HCT116 (cell line): ENCODE measurements at regions not wholly inside any gene's neighbourhood (a gene's known extent, or its start where the extent isn't known, plus 50 kb on each side); places are given as distances from the start of the nearest gene placed in this dataset.

Experiments used
- ATAC-seq: fragments of 200-7000 bp; cut with Tn5 transposase; 2 replicates; pipeline ENCODE4 v1.9.1; 2020; ENCODE audit warnings: mild to moderate bottlenecking, moderate library complexity
- BruUV-seq: library from RNA; stranded (reverse); fragments of 400-500 nt; replicated peaks from 2 replicates; lab custom pipeline; 2021; lab: Mats Ljungman, UMichigan
- CTCF ChIA-PET: fragments of 300-600 bp; sonication (Branson Sonifier 250); formaldehyde crosslinking; loops from one replicate; lab custom pipeline; 2021; ENCODE audit warnings: antibody characterized with exemption; lab: Charles Lee
- POLR2A ChIA-PET: fragments of 300-600, 350-600 bp; sonication (Branson Sonifier 250); formaldehyde crosslinking; loops from one replicate; lab custom pipeline; 2021; ENCODE audit warnings: antibody characterized with exemption; lab: Charles Lee
- RAD21 ChIA-PET, 2 experiments: fragments of 300-600 bp; sonication (Branson Sonifier 250); formaldehyde crosslinking; loops; one replicate each; lab custom pipeline; 2023; ENCODE audit warnings: low total read pairs in 2 of 2; ENCODE audit not compliant: uncharacterized antibody in 2 of 2, unreplicated experiment in 2 of 2, low non-redundant PET in 1 of 2; lab: Charles Lee
- DNase-seq: peaks from one replicate; pipeline ENCODE4 v3.0.0-alpha.2; 2010; ENCODE audit warnings: low read depth, low spot score
- H2AFZ ChIP-seq: fragments of 200-600 bp; shearing (Covaris generic), sonication (generic); 2 replicates; pipeline ENCODE4 v1.6.1; 2017; ENCODE audit warnings: low read depth, mixed run types, mixed read lengths, antibody characterized with exemption, low read length; ENCODE audit not compliant: poor library complexity, severe bottlenecking
- H3K27ac ChIP-seq: 2 replicates; pipeline ENCODE4 v1.5.1; 2012; ENCODE audit warnings: low read depth, low read length
- H3K27me3 ChIP-seq: fragments of 200-600 bp; sonication (generic); 2 replicates; pipeline ENCODE4 v1.6.1; 2016; ENCODE audit warnings: mixed run types, low read length, mixed read lengths; ENCODE audit not compliant: insufficient read depth
- H3K36me3 ChIP-seq, 2 experiments: fragments of 200-500 bp in 1 of 2; fragments of 200-600 bp in 1 of 2; sonication (Bioruptor generic) in 1 of 2; sonication (generic) in 1 of 2; 2 replicates each; pipeline versions ENCODE4 v1.5.1 to v1.6.1; 2014 to 2016; ENCODE audit warnings: low read length in 2 of 2, inconsistent platforms in 1 of 2, mixed read lengths in 1 of 2, mixed run types in 1 of 2; ENCODE audit not compliant: insufficient read depth in 2 of 2, control insufficient read depth in 1 of 2
- H3K4me1 ChIP-seq, 2 experiments: fragments of 200-600 bp in 1 of 2; sonication (generic) in 1 of 2; 2 replicates each; pipeline versions ENCODE4 v1.5.1 to v1.6.1; 2012 to 2017; ENCODE audit warnings: low read length in 2 of 2, inconsistent platforms in 1 of 2, mild to moderate bottlenecking in 1 of 2, mixed read lengths in 1 of 2, mixed run types in 1 of 2, moderate library complexity in 1 of 2; ENCODE audit not compliant: insufficient read depth in 2 of 2, control insufficient read depth in 1 of 2
- H3K4me2 ChIP-seq: fragments of 200-600 bp; sonication (generic); 2 replicates; pipeline ENCODE4 v1.6.1; 2017; ENCODE audit warnings: mixed run types, low read length, mixed read lengths
- H3K4me3 ChIP-seq, 2 experiments: fragments of 200-600 bp in 1 of 2; sonication (generic) in 1 of 2; replicated peaks in 1 of 2; 2 replicates each; pipeline ENCODE4 v1.5.1; 2011 to 2016; ENCODE audit warnings: low read length in 2 of 2, control low read depth in 1 of 2, low read depth in 1 of 2, mild to moderate bottlenecking in 1 of 2, mixed read lengths in 1 of 2, mixed run types in 1 of 2
- H3K79me2 ChIP-seq: fragments of 200-600 bp; sonication (generic); 2 replicates; pipeline ENCODE4 v1.6.1; 2017; ENCODE audit warnings: mild to moderate bottlenecking, mixed run types, low read length, moderate library complexity, mixed read lengths; ENCODE audit not compliant: insufficient read depth
- H3K9ac ChIP-seq: fragments of 200-600 bp; sonication (generic); 2 replicates; pipeline ENCODE4 v1.6.1; 2016; ENCODE audit warnings: low read length, mixed read lengths
- H3K9me2 ChIP-seq: fragments of 200-600 bp; sonication (generic), shearing (Covaris generic); 2 replicates; pipeline ENCODE4 v1.6.1; 2017; ENCODE audit warnings: mixed run types, mild to moderate bottlenecking, moderate library complexity; ENCODE audit not compliant: insufficient read depth
- H3K9me3 ChIP-seq, 2 experiments: fragments of 200-500 bp in 1 of 2; fragments of 200-600 bp in 1 of 2; sonication (Bioruptor generic) in 1 of 2; sonication (generic) in 1 of 2; 2 replicates each; pipeline ENCODE4 v1.6.1; 2014 to 2017; ENCODE audit warnings: low read length in 2 of 2, mixed read lengths in 2 of 2, inconsistent platforms in 1 of 2, low read depth in 1 of 2, mild to moderate bottlenecking in 1 of 2, mixed run types in 1 of 2, moderate library complexity in 1 of 2; ENCODE audit not compliant: control insufficient read depth in 1 of 2, insufficient read depth in 1 of 2
- H4K20me1 ChIP-seq: fragments of 200-600 bp; sonication (generic), shearing (Covaris generic); 2 replicates; pipeline ENCODE4 v1.6.1; 2017; ENCODE audit warnings: mixed run types, mild to moderate bottlenecking, moderate library complexity; ENCODE audit not compliant: insufficient read depth
- CBX3 ChIP-seq: IDR thresholded peaks from 2 replicates; pipeline ENCODE4 v1.6.1; 2012; ENCODE audit warnings: low read depth
- YY1 ChIP-seq: IDR thresholded peaks from 2 replicates; pipeline ENCODE4 v1.6.1; 2011; ENCODE audit warnings: low read length, low read depth, moderate library complexity, mild to moderate bottlenecking; ENCODE audit not compliant: insufficient replicate concordance; ENCODE audit errors: extremely low read depth
- ZNF274 ChIP-seq: fragments of 200-500 bp; sonication (Bioruptor generic); IDR thresholded peaks from 2 replicates; pipeline ENCODE4 v1.6.1; 2014; ENCODE audit warnings: mild to moderate bottlenecking, low read depth, low read length, inconsistent platforms
- intact Hi-C: fragments of 100-400 bp; cut with micrococcal nuclease; formaldehyde crosslinking; loops from 2 replicates; pipeline ENCODE4 v1.10.0; 2022
- TF ChIP-seq, protein P1 (sequence below): IDR thresholded peaks from 2 replicates; pipeline ENCODE4 v1.6.1; 2012; ENCODE audit warnings: low read depth
- TF ChIP-seq, protein P2 (sequence below): IDR thresholded peaks from 2 replicates; pipeline ENCODE4 v1.6.1; 2011; ENCODE audit warnings: mild to moderate bottlenecking, low read length, moderate library complexity; ENCODE audit not compliant: insufficient replicate concordance; ENCODE audit errors: extremely low read depth

DNA sequence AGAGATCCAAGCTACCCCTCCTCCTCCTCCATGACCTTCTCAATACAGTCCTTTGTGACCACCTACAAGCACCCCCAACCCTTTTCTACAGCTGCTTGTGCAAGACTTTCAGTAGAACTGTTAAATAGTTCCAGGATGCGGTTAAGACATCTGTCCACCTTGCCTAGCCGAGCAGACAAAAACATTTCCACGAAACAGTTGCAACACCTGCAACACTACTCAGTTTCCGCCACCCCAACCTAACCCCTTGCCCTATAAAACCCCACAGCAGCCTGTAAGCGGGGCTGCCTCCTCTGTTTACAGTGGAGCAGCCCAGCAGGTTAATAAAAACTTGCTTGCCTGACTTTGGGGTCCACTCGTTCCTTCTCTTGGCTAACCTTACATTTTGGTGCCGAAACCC lies 1803.5 kb upstream of the CDH6 start:
- POLR2A ChIA-PET = no interaction called here
- H2AFZ ChIP-seq = no peak overlapping the region
- no peak overlapping the region for H3K9ac ChIP-seq
- no peak for DNase-seq
- peaks cover 12 to 25% of the 10 kb centered on the region in 2 experiments; a peak in 2 of 4 replicates for H3K9me3 ChIP-seq
- intact Hi-C loops = no loop called here
- no peak for ATAC-seq
- CTCF ChIA-PET = no interaction called here
- H3K4me2 ChIP-seq = no peak overlapping the region
- H3K79me2 ChIP-seq = no peaks in the 10 kb centered on the region
- no peaks in the 10 kb centered on the region for H4K20me1 ChIP-seq
- no peaks in the 10 kb centered on the region for H3K9me2 ChIP-seq
- H3K27me3 ChIP-seq = no peaks in the 10 kb centered on the region
- RAD21 ChIA-PET = no interaction called here
- H3K36me3 ChIP-seq = no peaks in the 10 kb centered on the region
- no peak overlapping the region for H3K27ac ChIP-seq
- no peaks in the 10 kb centered on the region for H3K4me1 ChIP-seq
- BruUV-seq = no TSS peak
- H3K4me3 ChIP-seq = no peak overlapping the region
- TF ChIP-seq CBX3 (no peak), ZNF274 (no peak), YY1 (no peak)
- TF ChIP-seq, protein P1, sequence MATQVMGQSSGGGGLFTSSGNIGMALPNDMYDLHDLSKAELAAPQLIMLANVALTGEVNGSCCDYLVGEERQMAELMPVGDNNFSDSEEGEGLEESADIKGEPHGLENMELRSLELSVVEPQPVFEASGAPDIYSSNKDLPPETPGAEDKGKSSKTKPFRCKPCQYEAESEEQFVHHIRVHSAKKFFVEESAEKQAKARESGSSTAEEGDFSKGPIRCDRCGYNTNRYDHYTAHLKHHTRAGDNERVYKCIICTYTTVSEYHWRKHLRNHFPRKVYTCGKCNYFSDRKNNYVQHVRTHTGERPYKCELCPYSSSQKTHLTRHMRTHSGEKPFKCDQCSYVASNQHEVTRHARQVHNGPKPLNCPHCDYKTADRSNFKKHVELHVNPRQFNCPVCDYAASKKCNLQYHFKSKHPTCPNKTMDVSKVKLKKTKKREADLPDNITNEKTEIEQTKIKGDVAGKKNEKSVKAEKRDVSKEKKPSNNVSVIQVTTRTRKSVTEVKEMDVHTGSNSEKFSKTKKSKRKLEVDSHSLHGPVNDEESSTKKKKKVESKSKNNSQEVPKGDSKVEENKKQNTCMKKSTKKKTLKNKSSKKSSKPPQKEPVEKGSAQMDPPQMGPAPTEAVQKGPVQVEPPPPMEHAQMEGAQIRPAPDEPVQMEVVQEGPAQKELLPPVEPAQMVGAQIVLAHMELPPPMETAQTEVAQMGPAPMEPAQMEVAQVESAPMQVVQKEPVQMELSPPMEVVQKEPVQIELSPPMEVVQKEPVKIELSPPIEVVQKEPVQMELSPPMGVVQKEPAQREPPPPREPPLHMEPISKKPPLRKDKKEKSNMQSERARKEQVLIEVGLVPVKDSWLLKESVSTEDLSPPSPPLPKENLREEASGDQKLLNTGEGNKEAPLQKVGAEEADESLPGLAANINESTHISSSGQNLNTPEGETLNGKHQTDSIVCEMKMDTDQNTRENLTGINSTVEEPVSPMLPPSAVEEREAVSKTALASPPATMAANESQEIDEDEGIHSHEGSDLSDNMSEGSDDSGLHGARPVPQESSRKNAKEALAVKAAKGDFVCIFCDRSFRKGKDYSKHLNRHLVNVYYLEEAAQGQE = no peak

DNA sequence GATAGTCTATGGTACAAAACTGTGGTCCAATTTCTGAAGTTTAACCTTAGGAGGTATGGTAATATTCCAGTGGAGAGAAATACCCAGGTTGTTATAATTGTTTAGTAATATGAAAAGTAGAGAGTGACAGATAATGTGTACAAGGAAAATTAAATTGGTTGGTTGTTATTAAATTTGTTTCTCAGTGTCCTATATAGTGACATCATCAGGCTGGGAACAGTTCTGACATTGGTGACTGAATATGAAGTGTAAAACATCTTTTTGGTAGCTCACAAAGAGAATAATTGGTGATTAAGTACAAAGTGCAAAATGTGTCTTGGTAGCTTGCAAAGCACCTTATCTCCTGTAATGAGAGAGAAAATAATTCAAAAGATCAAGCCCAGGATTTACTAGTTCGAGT lies 1806.1 kb upstream of the CDH6 start:
- no TSS peak for BruUV-seq
- TF ChIP-seq, protein P2, sequence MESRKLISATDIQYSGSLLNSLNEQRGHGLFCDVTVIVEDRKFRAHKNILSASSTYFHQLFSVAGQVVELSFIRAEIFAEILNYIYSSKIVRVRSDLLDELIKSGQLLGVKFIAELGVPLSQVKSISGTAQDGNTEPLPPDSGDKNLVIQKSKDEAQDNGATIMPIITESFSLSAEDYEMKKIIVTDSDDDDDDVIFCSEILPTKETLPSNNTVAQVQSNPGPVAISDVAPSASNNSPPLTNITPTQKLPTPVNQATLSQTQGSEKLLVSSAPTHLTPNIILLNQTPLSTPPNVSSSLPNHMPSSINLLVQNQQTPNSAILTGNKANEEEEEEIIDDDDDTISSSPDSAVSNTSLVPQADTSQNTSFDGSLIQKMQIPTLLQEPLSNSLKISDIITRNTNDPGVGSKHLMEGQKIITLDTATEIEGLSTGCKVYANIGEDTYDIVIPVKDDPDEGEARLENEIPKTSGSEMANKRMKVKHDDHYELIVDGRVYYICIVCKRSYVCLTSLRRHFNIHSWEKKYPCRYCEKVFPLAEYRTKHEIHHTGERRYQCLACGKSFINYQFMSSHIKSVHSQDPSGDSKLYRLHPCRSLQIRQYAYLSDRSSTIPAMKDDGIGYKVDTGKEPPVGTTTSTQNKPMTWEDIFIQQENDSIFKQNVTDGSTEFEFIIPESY = no peak
- Histone ChIP-seq H3K4me3 (no peak overlapping the region), H3K79me2 (no peaks in the 10 kb centered on the region), H3K9ac (no peak overlapping the region), H3K36me3 (no peaks in the 10 kb centered on the region), H3K27me3 (no peaks in the 10 kb centered on the region), H2AFZ (no peak overlapping the region), H3K9me2 (no peaks in the 10 kb centered on the region), H3K4me2 (no peak overlapping the region), H3K9me3 (peaks cover 12 to 32% of the 10 kb centered on the region in 2 experiments; a peak in 2 of 4 replicates), H3K4me1 (no peaks in the 10 kb centered on the region), H4K20me1 (no peaks in the 10 kb centered on the region), H3K27ac (no peak overlapping the region)
- DNase-seq = no peak
- RAD21 ChIA-PET = no interaction called here
- POLR2A ChIA-PET = no interaction called here
- CTCF ChIA-PET = no interaction called here
- no peak for ATAC-seq
- intact Hi-C loops = no loop called here
